Panc1 (cell line): ENCODE measurements at regions not wholly inside any gene's neighbourhood (a gene's known extent, or its start where the extent isn't known, plus 50 kb on each side); places are given as distances from the start of the nearest gene placed in this dataset.
"Not testable (repeated sequence)": the region's sequence is repeated elsewhere in the genome, so short reads cannot be mapped to it uniquely, and the experiment has no call there.

Experiments used
- POLR2AphosphoS5 ChIP-seq: IDR thresholded peaks from 2 replicates; pipeline ENCODE4 v1.6.1; 2012; ENCODE audit warnings: mild to moderate bottlenecking, low read depth, low read length, moderate library complexity
- SIN3A ChIP-seq: IDR thresholded peaks from 2 replicates; pipeline ENCODE4 v1.6.1; 2012; ENCODE audit warnings: low read depth, mild to moderate bottlenecking, low read length, moderate library complexity, borderline replicate concordance; ENCODE audit not compliant: insufficient read depth
- TCF7L2 ChIP-seq: IDR thresholded peaks from 2 replicates; pipeline ENCODE4 v1.6.1; 2011; ENCODE audit warnings: mild to moderate bottlenecking, low read depth, low read length, inconsistent platforms
- TF ChIP-seq, protein P1 (sequence below): fragments of 450-650 bp; IDR thresholded peaks from 2 replicates; pipeline ENCODE4 v1.5.1; 2017; ENCODE audit warnings: mild to moderate bottlenecking
- TF ChIP-seq, protein P2 (sequence below), 2 experiments: IDR thresholded peaks; 2 replicates each; pipeline ENCODE4 v1.6.1; 2011 to 2012; ENCODE audit warnings: low read depth in 2 of 2, control low read depth in 1 of 2, low read length in 1 of 2, mild to moderate bottlenecking in 1 of 2, moderate library complexity in 1 of 2; ENCODE audit not compliant: insufficient read depth in 1 of 2

DNA sequence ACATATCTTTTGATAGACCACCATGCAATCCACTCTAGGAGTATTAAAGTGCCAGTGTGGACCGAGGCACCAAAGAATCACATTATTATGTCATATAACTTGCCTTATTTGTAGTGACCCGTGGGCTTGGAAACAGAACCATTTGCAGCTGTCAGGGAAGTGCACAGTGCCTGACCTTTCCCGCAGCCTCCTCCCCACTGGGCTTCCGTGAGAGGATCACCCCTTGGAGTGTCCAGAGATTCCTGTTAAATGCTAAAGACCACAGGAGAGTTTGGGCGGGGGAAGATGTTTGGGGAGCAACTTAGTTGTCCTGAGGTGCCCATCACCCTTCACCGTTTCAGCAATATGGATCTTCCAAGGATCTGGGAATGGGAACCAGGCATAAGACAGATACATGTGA is 84.4 kb downstream of the POTEB3 start:
- TF ChIP-seq, protein P1, sequence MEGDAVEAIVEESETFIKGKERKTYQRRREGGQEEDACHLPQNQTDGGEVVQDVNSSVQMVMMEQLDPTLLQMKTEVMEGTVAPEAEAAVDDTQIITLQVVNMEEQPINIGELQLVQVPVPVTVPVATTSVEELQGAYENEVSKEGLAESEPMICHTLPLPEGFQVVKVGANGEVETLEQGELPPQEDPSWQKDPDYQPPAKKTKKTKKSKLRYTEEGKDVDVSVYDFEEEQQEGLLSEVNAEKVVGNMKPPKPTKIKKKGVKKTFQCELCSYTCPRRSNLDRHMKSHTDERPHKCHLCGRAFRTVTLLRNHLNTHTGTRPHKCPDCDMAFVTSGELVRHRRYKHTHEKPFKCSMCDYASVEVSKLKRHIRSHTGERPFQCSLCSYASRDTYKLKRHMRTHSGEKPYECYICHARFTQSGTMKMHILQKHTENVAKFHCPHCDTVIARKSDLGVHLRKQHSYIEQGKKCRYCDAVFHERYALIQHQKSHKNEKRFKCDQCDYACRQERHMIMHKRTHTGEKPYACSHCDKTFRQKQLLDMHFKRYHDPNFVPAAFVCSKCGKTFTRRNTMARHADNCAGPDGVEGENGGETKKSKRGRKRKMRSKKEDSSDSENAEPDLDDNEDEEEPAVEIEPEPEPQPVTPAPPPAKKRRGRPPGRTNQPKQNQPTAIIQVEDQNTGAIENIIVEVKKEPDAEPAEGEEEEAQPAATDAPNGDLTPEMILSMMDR = not testable (repeated sequence)
- TF ChIP-seq, protein P2, sequence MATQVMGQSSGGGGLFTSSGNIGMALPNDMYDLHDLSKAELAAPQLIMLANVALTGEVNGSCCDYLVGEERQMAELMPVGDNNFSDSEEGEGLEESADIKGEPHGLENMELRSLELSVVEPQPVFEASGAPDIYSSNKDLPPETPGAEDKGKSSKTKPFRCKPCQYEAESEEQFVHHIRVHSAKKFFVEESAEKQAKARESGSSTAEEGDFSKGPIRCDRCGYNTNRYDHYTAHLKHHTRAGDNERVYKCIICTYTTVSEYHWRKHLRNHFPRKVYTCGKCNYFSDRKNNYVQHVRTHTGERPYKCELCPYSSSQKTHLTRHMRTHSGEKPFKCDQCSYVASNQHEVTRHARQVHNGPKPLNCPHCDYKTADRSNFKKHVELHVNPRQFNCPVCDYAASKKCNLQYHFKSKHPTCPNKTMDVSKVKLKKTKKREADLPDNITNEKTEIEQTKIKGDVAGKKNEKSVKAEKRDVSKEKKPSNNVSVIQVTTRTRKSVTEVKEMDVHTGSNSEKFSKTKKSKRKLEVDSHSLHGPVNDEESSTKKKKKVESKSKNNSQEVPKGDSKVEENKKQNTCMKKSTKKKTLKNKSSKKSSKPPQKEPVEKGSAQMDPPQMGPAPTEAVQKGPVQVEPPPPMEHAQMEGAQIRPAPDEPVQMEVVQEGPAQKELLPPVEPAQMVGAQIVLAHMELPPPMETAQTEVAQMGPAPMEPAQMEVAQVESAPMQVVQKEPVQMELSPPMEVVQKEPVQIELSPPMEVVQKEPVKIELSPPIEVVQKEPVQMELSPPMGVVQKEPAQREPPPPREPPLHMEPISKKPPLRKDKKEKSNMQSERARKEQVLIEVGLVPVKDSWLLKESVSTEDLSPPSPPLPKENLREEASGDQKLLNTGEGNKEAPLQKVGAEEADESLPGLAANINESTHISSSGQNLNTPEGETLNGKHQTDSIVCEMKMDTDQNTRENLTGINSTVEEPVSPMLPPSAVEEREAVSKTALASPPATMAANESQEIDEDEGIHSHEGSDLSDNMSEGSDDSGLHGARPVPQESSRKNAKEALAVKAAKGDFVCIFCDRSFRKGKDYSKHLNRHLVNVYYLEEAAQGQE (IDR thresholded peaks at IDR 0.05; ENCODE audit: insufficient read depth in 1 of 2, low read depth in 2 of 2, low read length in 1 of 2) = not testable (repeated sequence)
- TF ChIP-seq POLR2AphosphoS5, SIN3A, TCF7L2: not testable (repeated sequence)
